Vagina (tissue), 2 donors: ENCODE measurements at regions not wholly inside any gene's neighbourhood (a gene's known extent, or its start where the extent isn't known, plus 50 kb on each side); places are given as distances from the start of the nearest gene placed in this dataset.

Source experiments
- CTCF ChIP-seq, 3 experiments: fragments of 450-650 bp in 2 of 3; fragments of 200-600 bp in 1 of 3; sonication (generic) in 1 of 3; IDR thresholded peaks; one replicate each; pipeline ENCODE4 v1.5.1; 2017 to 2019; ENCODE audit warnings: antibody characterized with exemption in 3 of 3, mild to moderate bottlenecking in 2 of 3, moderate library complexity in 2 of 3
- POLR2A ChIP-seq, 2 donors: fragments of 450-650 bp; IDR thresholded peaks; one replicate each; pipeline ENCODE4 v1.6.1; 2017; ENCODE audit warnings: antibody characterized with exemption in 2 of 2, mild to moderate bottlenecking in 2 of 2, moderate library complexity in 2 of 2
- POLR2AphosphoS5 ChIP-seq, 2 donors: sonication (generic); formaldehyde crosslinking; IDR thresholded peaks; one replicate each; pipeline ENCODE4 v1.9.0; 2017; ENCODE audit warnings: antibody characterized with exemption in 2 of 2, mild to moderate bottlenecking in 2 of 2, low read depth in 1 of 2; ENCODE audit not compliant: insufficient read depth in 1 of 2

- TF ChIP-seq CTCF (IDR thresholded peaks at IDR 0.05), result no peak
- no peak for TF ChIP-seq POLR2A (IDR thresholded peaks at IDR 0.05)
- TF ChIP-seq POLR2AphosphoS5 (IDR thresholded peaks at IDR 0.05; ENCODE audit: insufficient read depth in 1 of 2, low read depth in 1 of 2), result no peak
Measured at GRCh38 chr7:128158370-128158769, 82.7 kb upstream of the LEP start.
